Activated effector memory CD4-positive, alpha-beta T cell treated with Interleukin-2 at 50 U/mL for 16 hours (primary cell): ENCODE measurements at regions not wholly inside any gene's neighbourhood (a gene's known extent, or its start where the extent isn't known, plus 50 kb on each side); places are given as distances from the start of the nearest gene placed in this dataset.
"Not testable (repeated sequence)": the region's sequence is repeated elsewhere in the genome, so short reads cannot be mapped to it uniquely, and the experiment has no call there.

Source experiments
- DNase-seq: peaks from one replicate; pipeline ENCODE4 v3.0.0-alpha.2; 2020

DNA sequence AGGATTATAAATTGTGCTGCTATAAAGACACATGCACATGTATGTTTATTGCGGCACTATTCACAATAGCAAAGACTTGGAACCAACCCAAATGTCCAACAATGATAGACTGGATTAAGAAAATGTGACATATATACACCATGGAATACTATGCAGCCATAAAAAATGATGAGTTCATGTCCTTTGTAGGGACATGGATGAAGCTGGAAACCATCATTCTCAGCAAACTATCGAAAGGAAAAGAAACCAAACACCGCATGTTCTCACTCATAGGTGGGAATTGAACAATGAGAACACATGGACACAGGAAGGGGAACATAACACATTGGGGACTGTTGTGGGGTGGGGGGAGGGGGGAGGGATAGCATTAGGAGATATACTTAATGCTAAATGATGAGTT, 67.8 kb upstream of the ETV3 start:
- not testable (repeated sequence) for DNase-seq

DNA sequence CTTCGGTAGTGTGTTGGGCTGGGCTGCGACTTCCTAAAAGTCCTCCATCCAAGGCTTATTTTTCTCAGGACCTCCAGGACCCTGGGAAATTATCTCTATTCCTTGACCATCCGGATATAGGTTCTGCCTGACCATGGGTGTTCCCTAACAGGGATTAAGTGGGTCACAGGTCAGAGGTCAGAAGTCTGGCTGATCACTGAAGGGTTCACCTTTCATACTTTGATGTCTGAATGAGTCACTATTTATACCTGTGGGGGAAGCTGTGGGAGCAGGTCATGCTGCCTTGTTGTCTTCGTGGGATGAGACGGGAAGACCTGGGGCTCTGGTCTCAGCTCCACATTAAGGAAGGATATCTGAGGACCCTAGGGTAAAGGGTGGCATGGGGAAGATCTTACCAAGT, 65.0 kb upstream of the ETV3 start:
- DNase-seq: no peak

DNA sequence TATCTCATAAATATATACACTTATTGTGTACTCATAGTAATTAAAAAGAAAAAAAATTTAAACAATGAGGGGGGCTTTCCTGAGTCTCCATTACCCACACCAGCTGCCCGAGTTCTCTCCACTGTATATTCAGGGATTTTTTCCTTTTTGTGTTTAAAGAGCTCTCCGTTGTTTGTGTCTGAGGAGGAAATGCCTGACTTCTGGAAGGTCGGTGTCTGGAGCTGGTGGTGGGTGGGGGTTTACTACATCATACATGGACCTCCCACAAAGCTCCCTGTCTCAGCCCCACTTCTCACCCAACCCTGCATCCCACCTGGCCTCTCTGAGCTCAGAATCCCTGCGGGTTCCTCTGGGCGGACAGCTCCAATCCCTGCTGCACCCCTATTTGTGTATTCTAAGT, 64.1 kb upstream of the ETV3 start:
- DNase-seq: no peak

- DNase-seq: no peak
Observed at GRCh38 chr1:157201767-157202166, 63.6 kb upstream of the ETV3 start.

- DNase-seq: no peak
Observed at GRCh38 chr1:157200451-157200850, 62.3 kb upstream of the ETV3 start.

GRCh38 chr1:157199421-157199755, 61.2 kb upstream of the ETV3 start:
- no peak for DNase-seq

GRCh38 chr1:157198619-157199420, 60.6 kb upstream of the ETV3 start:
- DNase-seq: no peak

DNA sequence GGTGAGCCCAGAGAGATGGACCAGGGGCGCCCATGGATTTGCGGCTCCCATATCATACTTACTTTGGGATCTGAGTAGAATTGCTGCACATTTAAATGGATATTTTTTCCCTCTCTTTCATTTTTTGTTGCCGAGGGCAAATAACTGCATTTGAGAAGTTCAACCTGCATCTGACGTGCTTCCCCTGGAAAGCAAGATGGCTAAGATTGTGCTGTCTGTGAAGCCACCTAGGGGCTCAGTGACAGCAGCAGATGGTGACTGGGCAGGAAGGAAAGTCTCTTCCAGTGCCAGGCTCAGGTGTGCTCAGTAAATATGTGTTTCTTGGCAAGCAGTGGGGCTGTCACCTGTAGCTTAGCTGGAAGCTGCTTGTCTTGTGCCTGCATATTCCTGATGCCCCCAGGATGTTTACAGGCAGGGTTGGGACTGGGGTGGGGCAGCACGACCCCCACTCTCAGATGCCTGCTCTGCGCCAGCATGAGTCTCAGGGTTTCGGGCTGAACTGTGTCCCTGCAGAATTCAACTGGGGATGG, 59.8 kb upstream of the ETV3 start:
- DNase-seq: no peak

DNA sequence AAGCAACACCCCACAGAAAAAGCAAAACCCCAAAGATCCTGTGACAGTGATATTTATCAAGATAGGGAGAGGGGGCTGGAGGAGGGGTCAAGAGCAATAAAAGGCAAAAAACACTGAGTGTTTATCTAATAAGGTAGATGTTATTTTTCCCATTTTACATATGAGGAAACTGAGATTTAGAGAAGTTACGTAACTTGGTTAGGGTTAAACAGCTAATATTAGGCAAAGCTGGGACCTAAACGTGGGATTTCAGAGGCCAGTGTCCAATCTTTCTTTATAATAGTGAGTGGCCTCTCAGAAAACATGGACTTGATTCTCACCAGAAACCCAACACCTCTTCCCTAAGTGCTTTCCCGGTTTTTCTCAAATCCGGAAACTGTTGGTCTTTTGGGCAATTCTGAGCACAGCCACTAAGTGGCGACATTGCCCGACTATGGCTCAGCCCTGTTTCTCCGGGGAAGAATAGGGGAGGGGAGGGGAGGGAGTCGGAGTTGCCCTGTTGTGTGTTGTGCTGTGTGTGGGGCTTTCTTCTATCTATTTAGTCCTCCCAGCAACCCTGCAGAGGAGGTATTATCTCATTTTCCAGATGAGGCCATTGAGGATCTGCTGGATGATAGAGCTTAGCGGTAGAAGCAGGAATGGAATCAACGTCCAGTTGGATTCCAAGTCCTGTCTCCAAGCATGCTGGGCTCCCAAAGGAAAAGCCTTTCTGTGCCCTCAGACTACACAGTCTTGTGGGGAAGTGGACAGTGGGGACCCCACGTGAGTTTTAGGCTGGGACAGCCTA, 58.7 kb upstream of the ETV3 start:
- not testable (repeated sequence) for DNase-seq

GRCh38 chr1:157196245-157196543, 58.0 kb upstream of the ETV3 start:
- DNase-seq: no peak

GRCh38 chr1:157195521-157196244, 57.5 kb upstream of the ETV3 start:
- DNase-seq: no peak

DNA sequence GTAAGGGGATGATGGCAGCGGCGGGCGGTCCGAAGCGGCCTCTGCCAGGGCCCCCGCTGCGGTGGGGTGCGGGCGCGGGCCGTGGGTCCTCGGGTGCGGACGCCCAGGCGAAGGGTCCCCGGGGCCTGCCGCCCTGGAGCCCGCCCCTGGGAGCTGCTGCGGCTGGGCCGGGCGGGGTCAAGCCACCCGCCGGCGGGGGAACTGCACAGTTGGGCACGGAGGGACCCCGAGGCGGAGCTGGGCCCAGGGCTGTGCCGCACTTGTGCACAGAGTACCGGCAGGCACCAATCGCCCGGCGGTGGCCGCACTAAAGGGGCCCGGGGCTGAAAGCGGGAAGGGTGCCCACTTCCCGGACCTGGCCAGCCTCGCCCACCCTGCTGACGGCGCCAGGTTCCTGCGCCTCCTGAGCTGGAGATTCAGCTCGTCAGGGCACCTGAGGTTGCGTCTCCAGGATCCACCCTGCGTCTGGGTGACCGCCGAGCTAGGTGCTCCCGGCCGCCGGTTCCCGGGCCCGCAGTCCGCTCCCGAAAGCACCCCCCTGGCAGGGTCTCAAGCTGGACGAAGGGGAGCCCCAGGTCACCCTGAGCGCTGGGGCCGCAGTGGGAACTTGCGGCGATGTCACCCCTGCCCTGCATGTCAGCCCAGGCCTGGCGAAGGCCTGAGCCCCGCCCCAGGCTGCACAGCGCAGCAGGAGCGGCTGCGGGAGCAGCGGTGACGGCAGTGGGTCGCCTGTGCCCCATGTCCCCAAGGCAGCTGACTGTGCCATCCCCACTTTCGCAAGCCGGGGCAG, 56.7 kb upstream of the ETV3 start:
- no peak for DNase-seq

DNA sequence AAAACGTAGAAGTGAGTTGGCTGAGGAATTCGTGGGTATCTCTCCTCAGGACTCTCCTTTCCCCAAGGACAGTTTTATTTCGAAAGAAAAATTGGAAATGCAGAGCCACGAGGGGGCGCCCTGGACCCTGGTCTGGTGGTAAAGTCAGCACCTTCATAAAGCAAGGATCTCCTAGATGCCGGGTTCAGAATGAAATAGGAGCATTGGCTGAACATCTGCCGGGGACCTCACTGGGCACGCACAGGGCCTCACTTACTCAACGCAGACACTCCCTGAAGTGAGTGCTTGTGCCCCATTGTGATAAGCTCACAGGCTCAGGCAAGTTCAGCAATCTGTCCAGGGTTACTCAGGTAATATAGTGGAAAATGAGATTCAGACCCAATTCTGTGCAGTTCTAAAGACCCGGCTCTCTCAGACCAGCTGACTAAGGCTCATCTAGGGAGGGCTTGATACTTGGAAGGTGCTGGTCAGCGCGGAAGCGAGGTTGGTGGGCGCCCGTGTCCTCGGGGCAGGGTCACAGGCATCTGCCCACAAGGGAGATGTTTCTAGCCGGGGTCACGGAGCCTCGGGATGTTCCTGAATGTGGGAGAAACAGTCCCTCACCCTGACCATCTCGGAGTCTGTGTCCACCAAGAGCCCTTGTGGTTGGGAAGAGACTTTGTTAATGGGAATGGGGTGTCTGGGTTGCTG, 55.7 kb upstream of the ETV3 start:
- DNase-seq: peak; percentile 7

DNA sequence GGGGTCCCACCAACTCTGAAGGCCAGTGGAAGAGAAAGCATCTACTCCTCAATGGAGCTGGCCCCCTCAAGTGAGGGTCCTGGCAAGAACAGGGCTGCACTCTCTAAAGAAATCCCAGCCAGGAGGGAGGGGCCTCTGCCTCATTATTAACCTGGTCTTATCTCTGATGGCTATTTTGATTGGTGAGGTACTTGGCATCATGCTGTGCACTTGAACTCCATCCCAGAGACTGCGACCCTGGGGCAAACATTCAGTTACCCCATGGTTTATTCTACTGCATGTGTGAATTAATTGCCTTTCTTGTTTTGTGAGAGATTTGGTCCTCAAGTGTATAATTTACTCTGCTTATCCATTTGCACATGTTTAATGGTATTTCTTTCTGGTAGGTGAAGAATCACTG, 55.0 kb upstream of the ETV3 start:
- no peak for DNase-seq

- DNase-seq: no peak
Observed at GRCh38 chr1:157189986-157190982, 52.1 kb upstream of the ETV3 start.

GRCh38 chr1:157189096-157189495, 50.9 kb upstream of the ETV3 start:
- no peak for DNase-seq
